CD4-positive, alpha-beta T cell treated with Interleukin-17A for 4 hours (primary cell): ENCODE measurements at regions not wholly inside any gene's neighbourhood (a gene's known extent, or its start where the extent isn't known, plus 50 kb on each side); places are given as distances from the start of the nearest gene placed in this dataset.

Experiments
- DNase-seq: peaks from one replicate; pipeline ENCODE4 v3.0.0-alpha.2; 2020; ENCODE audit warnings: mixed read lengths

DNA sequence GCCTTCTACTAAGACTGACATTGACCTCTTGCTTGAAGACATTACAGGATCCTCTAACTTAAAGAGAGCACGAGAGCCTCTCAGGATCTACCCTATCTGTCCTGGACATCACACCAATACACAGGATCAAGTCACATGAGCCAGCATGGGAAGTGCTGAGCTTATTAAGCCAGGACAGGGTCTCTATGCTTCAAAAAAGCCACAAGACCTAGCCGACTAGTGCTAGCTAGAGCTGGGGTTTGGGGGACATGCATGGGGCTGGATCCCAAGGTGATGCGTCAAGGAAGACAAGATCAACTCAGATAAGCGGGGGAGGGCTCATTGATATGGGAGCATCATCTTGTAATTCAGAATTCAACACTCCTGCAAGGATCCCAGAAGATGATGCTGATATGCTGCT lies 167.2 kb upstream of the TAB2 start:
- no peak for DNase-seq

DNA sequence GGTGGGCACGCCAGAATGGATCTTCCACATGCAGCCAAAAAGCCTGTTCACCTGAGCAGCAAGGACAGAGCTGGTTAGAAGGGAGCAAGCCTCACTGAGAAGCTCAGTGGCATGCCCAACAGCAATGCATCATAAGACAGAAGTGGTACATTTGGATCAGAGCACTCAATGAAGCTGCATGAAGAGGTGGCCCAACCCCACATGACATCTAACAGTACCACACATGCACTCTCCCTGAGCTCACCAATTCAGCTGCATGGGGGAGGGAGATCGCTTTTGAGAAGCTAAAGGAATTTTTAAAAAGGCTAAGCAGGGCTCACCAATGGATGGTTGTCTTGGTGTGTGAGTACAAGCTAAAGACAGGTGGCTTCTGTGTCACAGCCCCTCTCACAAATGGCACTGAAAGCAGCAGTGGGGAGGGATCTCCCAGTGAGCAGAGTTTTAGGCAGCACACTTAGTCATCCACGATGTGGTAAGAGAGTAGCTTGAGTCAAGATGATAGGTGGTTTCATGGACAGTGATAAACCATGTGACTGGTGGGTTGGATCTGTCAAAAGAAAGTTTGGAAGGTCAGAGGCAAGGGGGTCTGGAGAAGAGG lies 166.6 kb upstream of the TAB2 start:
- DNase-seq, result peak; percentile 44

DNA sequence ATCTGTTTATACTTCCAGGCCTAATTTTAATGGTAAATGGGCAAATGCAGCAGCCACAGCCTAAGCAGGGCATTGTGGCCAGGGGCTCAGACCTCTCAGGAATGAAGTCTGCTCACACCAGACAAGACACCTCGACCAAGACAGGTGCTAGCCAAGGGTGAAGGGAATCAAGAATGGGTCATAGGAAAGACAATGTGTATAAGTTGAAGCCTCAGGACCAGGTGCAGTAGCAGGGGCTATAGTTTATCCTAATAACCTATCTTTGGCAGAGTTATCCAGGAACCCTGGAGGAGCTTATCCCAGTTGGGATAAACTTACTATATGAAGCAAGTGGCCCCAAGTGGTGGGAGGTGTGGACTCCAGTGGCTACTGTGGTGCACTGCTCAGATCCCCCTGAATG lies 165.0 kb upstream of the TAB2 start:
- no peak for DNase-seq

DNA sequence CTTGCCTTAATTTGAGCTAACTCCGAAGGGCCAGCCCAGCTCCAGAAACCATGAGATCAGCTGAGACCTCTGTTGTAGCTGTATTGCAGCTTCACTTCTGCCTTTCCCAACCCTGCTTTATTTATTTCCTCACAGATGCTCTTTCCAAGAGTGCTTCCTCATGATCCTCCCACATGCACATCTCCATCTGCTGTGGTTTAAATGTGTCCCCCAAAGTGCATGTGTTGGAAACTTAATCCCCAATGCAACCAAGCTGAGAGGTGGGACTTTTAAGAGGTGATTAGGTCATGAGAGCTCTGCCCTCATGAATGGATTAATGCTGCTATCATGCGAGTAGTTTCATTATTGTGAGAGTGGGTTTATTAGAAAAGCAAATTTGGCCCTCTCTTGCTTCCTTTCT lies 164.4 kb upstream of the TAB2 start:
- DNase-seq, result no peak

DNA sequence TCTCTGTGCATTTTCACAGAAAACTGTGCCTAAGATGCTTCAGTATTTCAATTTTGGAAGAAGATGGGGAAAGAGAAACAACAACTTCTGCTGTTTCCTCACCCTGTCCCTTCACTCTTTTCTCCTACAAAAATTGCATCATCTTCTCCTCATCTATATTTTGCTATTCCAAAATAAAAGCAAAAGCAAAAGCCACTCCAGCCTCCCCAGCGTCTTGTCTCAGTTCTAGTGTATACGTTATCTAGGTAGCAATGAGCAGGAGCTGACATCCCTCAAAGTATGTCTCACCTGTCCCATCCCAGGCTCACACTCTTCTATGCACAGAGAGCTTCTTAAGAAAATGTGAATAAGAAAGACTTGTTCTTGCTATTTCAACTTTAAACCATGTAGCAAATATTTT lies 163.8 kb upstream of the TAB2 start:
- no peak for DNase-seq

DNA sequence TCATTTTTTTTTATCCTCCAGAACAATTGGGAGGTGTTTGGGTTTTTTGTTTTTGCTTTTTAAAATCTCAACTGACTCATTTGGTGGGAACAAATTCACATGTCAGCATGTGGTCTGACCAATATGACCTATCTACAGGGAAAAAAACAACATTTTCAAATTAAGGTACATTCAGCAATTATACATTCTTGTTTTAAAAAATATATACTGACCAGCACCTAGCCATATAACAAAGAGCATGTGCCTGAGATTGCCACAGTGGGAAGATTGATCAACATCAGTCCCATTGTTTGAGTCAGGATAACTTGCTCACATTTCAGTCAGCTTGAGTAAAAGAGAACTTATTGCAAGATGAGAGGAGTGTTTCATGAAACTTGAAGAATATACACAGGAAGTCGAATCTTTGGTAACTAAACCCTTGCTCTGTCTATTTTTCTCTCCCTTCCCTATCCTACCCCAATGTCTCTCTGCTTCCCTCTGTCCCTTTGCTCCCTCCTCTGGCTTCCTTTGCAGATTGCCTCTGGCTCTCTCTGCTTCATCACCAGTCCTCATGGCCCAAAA lies 163.2 kb upstream of the TAB2 start:
- DNase-seq, result no peak

DNA sequence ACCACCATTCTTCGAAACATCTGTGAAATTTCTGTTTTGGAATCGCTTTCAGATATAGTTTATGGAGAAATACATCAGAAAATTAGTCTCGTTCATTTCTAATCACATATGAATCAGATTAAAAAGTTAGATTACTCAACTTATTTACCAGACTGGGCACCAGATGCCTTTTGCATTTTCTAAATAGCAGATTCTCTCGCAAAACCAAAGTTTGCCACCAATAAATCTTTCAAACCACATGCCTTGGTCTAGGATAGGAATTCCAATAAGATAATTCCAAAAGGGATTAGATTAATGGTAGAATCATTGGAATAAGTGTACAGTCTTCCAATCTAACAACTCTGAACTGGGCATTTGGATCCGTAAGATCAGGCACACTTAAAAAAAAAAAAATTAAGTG lies 160.4 kb upstream of the TAB2 start:
- no peak for DNase-seq

DNA sequence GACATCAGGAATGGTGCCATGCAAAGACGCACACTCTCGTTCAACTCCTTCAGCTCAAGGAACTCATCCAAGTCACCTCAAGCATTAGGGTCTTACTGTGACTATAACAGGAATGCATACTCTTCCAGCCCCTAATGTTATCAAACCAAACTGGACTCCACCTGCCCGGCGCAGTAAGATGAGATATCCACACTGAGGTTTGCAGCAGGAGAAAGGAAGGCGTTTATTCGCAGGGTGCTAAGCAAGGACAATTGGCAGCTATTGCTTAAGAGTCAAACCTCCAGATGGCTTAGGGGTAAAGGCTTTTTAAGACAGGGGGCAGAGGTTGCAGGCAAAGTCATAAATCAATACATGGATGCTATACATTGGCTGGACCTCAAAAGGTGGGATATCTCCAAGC lies 159.4 kb upstream of the TAB2 start:
- DNase-seq, result no peak

DNA sequence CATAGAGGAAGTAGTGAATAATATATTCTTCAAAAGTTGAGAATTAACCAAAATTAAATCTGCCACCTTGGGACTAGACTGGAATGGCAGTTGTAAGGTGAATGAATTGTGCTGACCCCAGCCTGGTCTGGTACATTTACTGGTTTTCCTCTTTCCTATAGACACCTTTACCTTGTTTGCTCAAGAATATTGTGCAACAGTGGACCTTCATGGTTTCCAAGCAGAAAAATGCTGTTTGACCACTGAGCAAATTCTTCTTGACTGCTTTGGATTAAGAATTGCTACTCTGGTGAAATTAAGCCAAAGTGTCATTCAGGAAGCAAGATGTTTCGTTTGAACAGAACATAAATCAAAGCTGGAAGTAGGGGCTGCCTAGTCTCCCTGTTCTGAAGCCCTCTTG lies 156.6 kb upstream of the TAB2 start:
- DNase-seq, result no peak

DNA sequence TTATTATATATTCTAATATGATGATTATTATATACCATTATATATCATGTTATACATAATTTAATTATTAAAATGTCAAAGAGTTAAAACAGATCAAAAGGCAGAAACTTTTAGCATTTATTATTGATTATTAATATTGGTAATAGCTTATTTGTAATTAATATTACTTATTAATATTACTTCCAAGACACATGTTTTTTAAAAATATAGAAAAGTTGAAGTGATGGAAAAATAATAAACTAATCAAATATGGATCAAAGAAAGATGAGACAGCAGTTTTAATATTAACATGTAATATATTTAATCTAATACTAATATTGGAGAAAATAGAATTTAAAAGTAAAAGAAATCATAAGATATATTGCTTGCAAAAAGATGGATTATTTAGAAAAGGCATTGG lies 154.6 kb upstream of the TAB2 start:
- no peak for DNase-seq

DNA sequence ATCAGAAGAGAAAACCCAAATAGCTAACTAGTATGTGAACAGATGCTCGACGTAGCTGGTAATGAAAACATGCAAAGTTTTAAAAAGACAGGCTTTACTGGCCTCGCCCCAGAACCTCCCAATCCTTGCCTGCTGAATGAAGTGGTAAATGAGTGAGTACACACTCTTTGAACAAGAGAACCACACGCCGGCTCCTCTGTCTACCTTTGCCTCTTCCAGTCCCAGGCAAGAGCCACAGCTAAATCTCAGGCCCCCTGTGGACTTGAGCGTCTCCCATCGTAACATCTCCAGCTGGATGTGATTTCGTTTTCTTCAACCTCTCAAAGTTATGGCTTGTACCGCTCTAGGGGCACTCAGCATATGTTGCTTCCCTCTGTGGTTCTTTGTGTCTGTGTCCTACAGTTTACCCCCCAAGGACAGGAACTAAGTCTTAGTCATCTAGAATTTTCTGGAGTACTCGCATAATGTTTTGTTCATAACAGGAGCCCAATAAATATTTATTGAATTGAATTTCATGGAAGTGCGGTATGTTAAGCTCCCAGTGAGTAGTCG lies 153.2 kb upstream of the TAB2 start:
- no peak for DNase-seq

DNA sequence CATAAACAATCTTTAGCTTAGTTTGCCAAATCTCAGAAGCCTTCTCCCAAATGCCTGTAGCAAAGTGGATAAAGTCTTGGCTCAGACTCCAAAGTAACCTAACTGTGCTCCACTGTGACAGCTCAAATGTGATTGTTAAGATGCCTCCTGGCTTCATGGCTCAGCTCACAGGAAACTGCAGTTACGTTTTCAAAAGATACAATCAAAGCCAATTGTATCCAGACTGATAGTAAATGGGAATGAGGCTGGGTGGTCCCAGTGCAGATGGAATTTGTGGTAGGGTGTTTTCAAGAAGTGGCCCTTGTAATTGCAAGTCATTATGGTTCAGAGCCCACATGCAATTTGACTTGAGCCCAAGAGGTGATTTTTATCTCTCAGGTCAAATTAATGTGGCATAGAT lies 151.2 kb upstream of the TAB2 start:
- DNase-seq, result no peak

DNA sequence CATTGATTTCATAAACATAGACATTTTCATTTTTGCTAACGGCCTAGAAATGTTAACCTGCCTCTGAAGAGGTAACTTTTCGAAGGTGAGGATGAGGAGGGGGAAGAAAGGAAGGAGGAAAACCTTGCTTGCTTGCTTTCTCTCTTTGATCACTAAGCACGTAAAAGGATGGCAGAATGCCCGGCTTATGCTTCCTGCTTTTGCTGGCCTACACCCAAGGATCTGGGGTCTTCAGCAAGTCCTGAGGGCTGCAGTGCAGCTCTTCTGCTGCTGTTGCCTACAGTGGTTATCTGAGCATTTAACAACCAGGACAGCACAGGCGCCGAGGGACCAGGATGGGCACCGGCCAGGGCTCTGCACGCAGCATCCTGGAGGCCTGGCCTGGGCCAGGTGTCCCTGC lies 150.8 kb upstream of the TAB2 start:
- DNase-seq, result peak; percentile 54

DNA sequence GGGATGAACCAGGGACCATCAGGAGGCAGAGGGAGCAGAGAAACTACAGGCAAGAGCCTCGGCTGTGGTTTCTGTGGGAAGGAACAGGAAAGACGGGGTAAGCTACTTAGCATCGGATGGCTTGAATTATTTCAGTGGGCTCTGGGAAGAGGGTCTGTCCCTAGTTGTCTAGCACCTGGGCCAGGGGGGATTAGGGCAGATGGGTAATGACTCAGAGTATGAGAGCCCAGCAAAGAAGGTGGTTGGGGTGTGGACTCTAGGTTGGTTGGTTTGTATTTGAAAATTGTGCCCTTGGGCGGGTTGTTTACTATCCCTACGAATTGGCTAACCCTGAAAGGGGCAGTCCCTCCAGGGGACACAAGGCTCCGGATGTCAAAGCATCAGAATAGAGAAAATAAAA lies 148.5 kb upstream of the TAB2 start:
- no peak for DNase-seq

DNA sequence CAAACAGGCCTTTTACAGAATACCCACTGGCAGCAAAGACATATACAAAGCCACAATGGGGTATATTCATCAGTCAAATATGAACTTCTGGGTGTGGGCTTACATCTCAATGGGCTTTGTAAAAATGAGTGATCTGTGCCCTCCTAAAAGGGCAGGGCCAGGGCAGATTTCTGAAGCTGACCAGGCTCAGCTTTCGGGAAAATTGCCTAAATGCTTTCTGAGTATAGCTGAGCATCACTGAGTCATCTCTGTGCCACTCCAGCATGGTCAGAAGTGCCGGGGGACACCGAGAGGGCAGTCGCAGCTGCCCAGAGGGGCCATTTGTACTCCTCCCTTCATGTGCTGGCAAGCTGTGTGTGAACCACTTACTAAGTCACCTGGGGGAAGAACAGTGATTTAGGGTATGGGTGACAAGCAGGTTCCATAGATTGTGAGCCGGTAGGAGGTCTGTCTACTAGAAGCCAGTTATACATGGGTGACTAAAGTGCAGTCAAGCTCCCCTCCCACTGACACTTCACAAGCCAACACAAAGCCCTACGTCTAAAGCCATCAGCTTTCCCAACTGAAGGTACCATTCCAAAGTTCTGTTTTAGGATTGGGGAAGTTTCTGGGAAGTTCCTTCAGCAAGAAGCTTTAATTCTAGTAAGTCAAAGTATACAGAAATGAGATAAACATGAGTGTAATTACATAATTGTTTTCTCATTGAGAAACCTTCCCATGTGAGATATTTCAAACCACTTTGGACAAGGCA lies 147.6 kb upstream of the TAB2 start:
- no peak for DNase-seq

DNA sequence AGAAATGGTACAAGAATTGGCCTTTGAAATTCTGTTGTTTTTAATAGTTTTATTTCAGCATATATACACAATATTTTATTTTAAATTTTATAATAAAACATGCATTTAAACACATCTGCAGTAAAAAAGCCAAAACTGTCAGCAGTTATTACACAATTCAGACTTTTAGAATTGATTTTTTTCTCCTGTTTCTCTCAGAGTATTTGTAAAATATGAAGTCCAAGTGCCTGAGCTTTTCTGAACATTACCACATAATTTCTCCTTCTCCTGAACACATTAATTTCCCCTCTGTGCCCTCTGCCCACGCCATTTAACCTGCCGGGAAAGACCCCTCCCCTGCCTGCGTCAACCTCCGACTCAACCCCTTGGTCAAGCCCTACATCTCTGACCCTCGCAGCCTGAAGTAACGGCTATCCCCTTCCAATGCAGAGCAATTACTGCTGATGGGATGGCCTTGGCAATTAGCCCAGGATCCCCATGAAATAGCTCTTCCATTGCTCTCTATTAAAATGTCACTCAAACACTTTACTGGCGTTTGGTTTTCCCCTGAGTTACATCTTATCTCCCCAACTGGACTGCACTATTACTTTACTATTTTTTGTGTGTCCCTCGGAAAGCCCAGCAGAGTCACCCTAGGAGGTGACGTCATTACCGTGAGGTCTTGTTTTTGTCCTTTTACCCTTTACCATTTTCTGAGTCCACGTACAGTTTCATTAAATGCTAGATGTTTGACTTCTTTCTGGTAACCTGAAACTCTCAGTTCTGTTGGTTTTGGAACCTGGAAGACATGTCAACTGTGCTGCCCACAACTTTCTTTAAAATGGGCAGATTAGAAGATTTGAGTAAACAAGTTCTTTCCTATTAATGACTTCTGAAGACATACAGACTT lies 146.7 kb upstream of the TAB2 start:
- no peak for DNase-seq

DNA sequence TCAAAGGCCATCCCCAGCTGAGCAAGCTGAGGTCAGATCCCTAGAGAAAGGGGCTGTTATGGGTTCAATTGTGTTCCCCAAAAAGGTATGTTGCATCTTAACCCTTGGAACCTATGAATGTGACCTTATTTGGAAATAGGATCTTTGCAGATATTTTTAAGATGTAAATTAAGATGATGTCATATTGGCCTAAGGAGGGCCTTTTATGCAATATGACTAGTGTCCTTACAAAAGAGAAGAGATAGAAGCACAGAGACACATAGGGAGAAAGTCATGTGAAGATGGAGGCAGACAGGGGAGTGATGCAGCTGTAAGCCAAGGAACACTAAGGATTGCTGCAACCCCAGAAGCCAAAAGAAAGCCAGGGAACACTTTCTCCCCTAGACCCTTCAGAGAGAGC lies 144.3 kb upstream of the TAB2 start:
- DNase-seq, result no peak

DNA sequence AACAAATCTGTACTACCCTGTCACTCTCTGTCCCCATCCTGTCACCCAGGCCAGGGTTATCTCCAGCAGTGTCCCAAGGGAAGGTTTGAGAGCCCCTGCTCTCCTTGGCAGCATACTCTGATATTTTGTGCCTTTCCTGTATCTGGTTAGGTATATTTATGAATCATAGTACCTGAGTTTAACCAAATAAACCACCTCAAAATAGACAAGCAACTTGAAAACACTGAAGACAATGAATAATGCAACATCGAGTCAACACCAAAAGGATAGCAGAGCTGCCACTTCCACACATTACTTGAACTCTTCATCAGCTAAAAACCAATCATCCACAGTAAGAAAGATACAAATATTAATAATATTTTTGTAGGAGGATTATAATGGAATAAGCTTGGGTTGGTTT lies 142.6 kb upstream of the TAB2 start:
- no peak for DNase-seq

DNA sequence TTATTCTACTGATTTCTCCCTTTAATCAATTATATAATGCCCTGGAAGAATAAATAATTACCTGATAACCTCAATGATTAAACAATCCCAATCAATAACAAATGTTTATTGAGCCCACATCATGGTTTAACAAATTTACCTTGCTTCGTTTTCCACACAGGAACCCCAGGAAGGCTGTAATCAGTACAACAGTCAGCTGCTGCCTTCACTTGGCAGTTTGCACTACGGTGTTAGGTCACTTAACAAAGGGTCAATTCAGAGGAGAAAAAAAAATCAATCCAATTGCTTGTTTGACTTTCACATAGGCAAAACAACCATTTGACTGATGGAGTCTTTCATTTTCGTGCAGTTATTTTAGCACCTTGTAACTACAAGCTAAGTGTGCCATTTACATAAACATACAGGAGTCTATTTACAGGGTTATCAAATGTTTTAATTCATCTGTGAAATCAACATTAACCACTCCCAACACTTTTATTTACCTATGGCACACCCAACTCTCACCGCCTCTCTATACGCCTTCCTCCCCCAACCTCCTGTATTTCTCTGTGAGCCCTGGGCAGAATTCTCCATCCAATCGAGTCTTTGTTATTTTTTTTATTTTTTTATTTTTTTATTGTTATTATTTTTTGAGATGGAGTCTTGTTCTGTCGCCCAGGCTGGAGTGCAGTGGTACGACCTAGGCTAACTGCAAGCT lies 140.4 kb upstream of the TAB2 start:
- DNase-seq, result no peak

DNA sequence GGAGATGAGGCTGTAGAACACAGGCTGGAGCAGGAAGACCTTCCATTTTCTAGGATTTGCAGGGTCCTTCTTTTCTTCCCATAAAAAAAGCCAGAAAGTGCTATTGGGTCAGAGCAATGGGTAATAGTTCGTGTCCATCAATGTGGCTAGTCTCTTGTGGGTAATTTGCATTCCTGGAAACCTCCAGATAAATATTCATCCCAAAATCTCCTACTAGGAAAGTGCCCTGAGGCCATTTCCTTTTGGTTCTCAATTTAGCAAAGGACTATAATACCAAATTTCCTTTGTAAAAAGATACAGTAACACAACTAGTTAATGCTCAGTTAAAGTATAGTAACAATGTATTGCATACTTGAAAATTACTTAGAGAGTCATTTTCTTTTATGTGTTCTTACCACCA lies 138.1 kb upstream of the TAB2 start:
- DNase-seq, result no peak

DNA sequence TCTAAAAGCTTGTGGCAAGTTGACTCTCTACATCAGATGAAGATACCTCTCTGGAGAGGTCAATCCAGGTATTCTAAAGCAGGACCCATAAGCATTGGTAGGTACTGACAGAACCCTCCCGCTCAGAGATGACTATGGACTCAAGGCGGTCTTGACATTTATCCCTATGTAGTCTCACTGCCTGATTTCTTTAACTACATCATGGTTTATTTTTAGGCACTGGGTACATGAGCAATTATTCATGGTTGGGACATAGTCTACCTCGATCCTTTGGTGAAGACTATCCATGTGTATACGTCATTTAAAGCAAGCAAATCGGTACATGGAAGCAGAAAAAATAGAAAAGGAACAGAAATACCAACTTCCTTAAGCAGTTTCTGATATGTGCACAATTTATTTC lies 136.2 kb upstream of the TAB2 start:
- DNase-seq, result no peak

DNA sequence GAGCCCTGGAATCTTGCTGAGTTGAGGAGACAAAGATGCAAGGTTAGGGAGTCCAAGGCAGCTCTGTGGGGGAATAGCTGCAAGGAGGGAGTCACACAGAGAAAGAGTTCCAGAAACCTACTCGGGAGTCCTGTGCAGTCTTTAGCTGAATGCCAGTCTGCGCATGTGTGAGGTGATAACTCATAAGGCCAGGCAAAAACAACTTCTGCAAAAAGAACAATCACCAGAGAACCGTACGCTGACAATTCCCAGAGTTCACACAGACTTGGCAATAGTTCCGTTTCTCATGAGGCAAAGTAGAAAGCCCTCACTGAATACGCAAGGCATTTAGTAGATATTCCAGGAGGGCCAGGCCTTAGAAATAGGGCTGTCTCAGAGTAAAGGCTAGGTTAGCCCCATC lies 135.2 kb upstream of the TAB2 start:
- no peak for DNase-seq

DNA sequence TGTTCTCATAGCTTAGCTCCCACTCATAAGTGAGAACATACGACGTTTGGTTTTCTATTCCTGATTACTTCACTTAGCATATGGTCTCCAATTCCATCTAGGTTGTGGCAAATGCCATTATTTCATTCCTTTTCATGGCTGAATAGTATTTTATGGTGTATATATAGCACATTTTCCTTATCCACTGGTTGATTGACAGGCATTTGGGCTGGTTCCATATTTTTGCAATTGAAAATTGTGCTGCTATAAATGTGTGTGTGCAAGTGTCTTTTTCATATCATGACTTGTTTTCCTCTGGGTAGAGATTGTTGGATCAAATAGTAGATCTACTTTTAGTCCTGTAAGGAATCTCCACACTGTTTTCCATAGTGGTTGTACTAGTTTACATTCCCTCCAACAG lies 133.0 kb upstream of the TAB2 start:
- no peak for DNase-seq
